Activated CD8-positive, alpha-beta memory T cell treated with anti-CD3 and anti-CD28 coated beads for 24 hours (primary cell): ENCODE measurements at regions not wholly inside any gene's neighbourhood (a gene's known extent, or its start where the extent isn't known, plus 50 kb on each side); places are given as distances from the start of the nearest gene placed in this dataset.

Experiments used
- DNase-seq: peaks from one replicate; pipeline ENCODE4 v3.0.0-alpha.2; 2020

GRCh38 chr1:87834941-87835340 is 506.3 kb downstream of the LMO4 start:
- no peak for DNase-seq

DNA sequence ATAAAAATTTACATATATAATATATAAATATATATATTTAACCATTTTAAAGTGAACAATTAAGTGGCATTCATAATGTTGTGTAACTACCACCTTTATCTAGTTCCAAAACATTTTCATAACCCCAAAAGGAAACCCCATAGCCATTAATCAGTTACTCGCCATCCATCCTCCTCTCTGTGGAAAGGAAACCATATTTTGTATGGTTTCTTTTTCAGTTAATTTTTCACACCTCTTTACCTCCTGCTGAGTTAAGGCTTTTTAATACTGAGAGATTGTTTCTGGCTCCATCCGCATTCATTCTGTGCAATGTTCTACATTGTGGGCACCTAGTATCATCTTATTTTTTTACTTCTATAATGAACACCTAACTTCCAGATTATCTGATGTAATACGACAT is 512.1 kb downstream of the LMO4 start:
- DNase-seq: no peak

DNA sequence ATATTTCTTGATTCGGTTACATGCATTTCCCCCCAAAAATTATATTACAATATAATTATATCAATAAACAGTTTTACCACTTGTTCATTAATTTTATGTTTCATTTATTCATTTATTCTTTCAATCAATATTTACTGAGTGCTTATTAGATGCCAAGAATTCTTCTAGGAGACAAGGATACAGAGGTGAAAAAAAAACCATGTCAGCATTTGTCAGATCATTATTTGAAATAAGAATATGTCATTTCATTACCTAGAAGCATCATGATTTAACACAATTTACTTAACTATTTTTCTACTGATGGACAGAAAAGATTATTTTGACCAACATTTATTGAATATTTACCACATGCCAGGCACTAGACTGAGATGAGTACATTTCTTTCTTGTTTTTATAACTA is 512.7 kb downstream of the LMO4 start:
- no peak for DNase-seq

GRCh38 chr1:87842156-87842555 is 513.5 kb downstream of the LMO4 start:
- DNase-seq: no peak

- no peak for DNase-seq
Measured at GRCh38 chr1:87844251-87844650, 515.6 kb downstream of the LMO4 start.

- no peak for DNase-seq
Measured at GRCh38 chr1:87851490-87851889, 522.8 kb downstream of the LMO4 start.

GRCh38 chr1:87852410-87853161 is 523.9 kb downstream of the LMO4 start:
- DNase-seq: no peak

GRCh38 chr1:87853576-87854351 is 525.1 kb downstream of the LMO4 start:
- no peak for DNase-seq

GRCh38 chr1:87863317-87863716 is 534.6 kb downstream of the LMO4 start:
- no peak for DNase-seq

DNA sequence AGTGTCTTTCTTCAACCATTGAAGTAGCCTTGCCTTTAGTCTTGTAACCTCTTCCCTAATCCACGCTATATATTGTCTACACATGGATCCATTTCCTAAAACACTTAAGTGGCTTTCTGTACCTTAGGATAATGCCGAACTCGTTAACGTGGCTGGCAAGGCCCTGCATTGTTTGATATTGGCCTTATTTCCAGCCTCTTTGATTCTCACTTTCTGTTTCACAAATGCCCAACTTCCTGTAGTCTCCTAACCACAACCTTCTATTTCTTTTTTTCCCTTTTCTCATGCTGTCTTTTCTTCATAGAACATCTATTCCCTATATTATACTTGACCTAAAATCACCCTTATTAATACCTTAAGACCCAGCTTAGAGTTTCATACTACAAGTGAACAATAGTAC is 536.0 kb downstream of the LMO4 start:
- DNase-seq: no peak

DNA sequence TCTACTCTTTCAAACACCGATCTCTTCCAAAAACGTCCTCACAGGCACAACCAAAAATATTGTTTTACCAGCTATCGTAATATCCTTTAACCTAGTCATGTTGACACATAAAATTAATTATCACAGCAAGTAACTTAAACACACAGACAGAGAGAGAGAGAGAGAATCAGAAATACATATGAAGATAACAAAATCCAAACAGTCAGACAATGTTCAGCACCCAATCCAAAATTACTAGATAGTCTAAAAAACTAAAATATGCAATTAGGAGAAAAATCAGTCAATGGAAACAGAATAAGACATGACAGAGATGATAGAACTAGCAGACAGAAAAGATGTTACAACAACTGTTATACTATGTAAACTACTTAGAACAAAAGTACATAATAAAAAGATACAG is 537.7 kb downstream of the LMO4 start:
- no peak for DNase-seq

- DNase-seq: no peak
Measured at GRCh38 chr1:87867626-87868025, 538.9 kb downstream of the LMO4 start.

DNA sequence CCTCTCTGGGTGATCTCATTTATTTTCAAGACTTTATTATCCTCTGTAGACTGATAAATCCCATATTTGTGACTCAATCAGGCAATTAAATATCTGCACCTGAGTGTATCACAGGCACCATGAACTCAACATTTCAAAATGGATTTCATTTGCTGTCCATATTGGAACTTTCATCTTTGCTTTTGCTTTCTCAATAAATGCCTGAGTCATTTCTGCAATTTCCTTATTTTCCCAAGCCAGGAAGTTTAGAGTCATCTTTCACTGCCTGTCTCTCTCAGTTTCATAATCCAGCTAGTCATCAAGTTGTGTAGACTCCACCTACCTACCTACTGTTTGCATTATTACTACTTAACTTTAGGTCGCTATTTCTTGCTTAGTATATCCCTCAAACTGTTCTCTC is 540.9 kb downstream of the LMO4 start:
- no peak for DNase-seq

- DNase-seq: no peak
Measured at GRCh38 chr1:87872189-87872588, 543.5 kb downstream of the LMO4 start.

GRCh38 chr1:87872692-87873091 is 544.0 kb downstream of the LMO4 start:
- no peak for DNase-seq

GRCh38 chr1:87878873-87879272 is 550.2 kb downstream of the LMO4 start:
- DNase-seq: no peak

DNA sequence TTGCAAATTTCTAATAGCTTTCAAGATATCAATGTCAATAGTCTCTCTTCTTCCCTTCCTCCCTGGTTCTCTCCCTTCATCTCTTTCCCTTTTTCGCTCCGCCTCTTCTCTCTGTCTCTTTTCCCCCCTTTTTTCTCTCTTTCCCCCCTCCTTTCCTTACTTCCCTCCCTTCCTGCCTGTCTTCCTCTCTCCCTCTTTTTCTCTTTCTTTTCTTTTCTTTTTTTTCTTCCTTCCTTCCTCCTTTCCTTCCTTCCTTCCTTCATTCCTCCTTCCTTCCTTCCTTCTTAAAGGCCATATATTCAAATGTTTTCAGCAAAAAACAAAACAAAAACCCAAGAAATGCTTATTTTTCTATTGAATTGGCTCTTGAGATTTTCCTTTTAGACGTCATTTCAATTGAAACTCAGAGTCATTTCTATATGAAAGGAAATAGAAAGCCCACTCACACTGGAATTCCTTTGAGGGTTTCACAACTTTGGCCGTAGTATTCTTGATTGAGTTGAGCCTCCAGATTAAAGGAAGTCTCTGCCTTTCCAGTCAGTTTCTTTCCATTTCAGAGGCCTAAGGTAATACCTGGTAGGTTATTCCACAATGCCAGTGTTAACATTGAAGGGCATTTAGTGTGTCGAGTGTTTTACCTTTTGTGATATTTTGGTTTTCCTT is 551.5 kb downstream of the LMO4 start:
- DNase-seq: no peak

GRCh38 chr1:87880764-87881163 is 552.1 kb downstream of the LMO4 start:
- no peak for DNase-seq

DNA sequence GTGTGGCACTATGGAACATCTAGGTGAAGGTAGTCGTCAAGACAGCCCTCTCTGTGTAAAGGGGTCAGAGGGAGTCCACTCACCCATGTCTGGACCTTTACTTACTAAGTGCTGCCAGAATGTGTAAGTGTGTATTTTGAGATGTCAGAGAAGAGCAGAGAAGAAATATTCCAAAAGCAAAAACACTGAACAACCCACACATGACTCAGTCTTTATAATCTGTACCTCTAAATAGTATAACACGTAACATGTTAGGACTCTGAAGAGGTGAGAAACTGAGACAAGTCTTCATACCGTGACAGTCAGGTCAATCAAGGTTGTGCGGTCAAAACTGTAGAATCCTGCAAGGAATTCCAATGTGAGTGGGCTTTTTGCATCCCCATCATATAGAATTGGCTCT is 555.2 kb downstream of the LMO4 start:
- no peak for DNase-seq

- DNase-seq: no peak
Measured at GRCh38 chr1:87884581-87884980, 555.9 kb downstream of the LMO4 start.

- DNase-seq: no peak
Measured at GRCh38 chr1:87885278-87886025, 556.8 kb downstream of the LMO4 start.

- DNase-seq: no peak
Measured at GRCh38 chr1:87887100-87887499, 558.4 kb downstream of the LMO4 start.

- DNase-seq: no peak
Measured at GRCh38 chr1:87888446-87888845, 559.8 kb downstream of the LMO4 start.
